K562 (cell line): ENCODE measurements at regions not wholly inside any gene's neighbourhood (a gene's known extent, or its start where the extent isn't known, plus 50 kb on each side); places are given as distances from the start of the nearest gene placed in this dataset.

ENCODE experiments used
- ATF1 ChIP-seq, 2 experiments: fragments of 450-650 bp in 1 of 2; IDR thresholded peaks; 2 replicates each; pipeline ENCODE4 v1.6.1; 2016; ENCODE audit warnings: missing compliant biosample characterization in 1 of 2, missing genetic modification characterization in 1 of 2
- BCOR ChIP-seq: fragments of 450-650 bp; IDR thresholded peaks from 2 replicates; pipeline ENCODE4 v1.6.1; 2016
- CHCHD3 ChIP-seq: fragments of 250-450 bp; sonication (Bioruptor Pico); IDR thresholded peaks from 2 replicates; pipeline ENCODE4 v2.1.2; 2022; ENCODE audit warnings: mild to moderate bottlenecking
- CREBBP ChIP-seq: IDR thresholded peaks from one replicate; pipeline ENCODE4 v1.6.1; 2012; ENCODE audit warnings: low read depth, mild to moderate bottlenecking, control low read depth, inconsistent platforms, low read length
- ETV5 ChIP-seq: sonication (generic); formaldehyde crosslinking; IDR thresholded peaks from 2 replicates; pipeline ENCODE4 v1.4.0; 2020; ENCODE audit warnings: low read depth, mild to moderate bottlenecking, missing genetic modification reagents
- HDAC2 ChIP-seq: fragments of 450-650 bp; IDR thresholded peaks from 2 replicates; pipeline ENCODE4 v1.6.1; 2016; ENCODE audit warnings: mild to moderate bottlenecking
- HDAC3 ChIP-seq: fragments of 450-650 bp; IDR thresholded peaks from 2 replicates; pipeline ENCODE4 v1.6.1; 2018; ENCODE audit warnings: borderline replicate concordance, mild to moderate bottlenecking, moderate library complexity; ENCODE audit not compliant: partially characterized antibody
- HMG20B ChIP-seq: fragments of 250-450 bp; sonication (Bioruptor Pico); IDR thresholded peaks from 2 replicates; pipeline ENCODE4 v1.5.0; 2021; ENCODE audit warnings: mild to moderate bottlenecking
- MEF2D ChIP-seq: conservative IDR thresholded peaks from 2 replicates; pipeline ENCODE4 v1.6.1; 2016; ENCODE audit warnings: low read depth, missing genetic modification characterization, missing compliant biosample characterization
- MEIS2 ChIP-seq: fragments of 450-650 bp; IDR thresholded peaks from 2 replicates; pipeline ENCODE4 v1.6.1; 2014; ENCODE audit warnings: mild to moderate bottlenecking; ENCODE audit not compliant: partially characterized antibody
- OTX1 ChIP-seq: fragments of 450-650 bp; formaldehyde crosslinking; IDR thresholded peaks from 2 replicates; pipeline ENCODE4 v1.4.0; 2022; ENCODE audit warnings: mild to moderate bottlenecking
- PHF20 ChIP-seq: fragments of 450-650 bp; IDR thresholded peaks from 2 replicates; pipeline ENCODE4 v1.6.1; 2018; ENCODE audit not compliant: partially characterized antibody
- PPARD ChIP-seq: fragments of 250-450 bp; sonication (Bioruptor Pico); IDR thresholded peaks from 2 replicates; pipeline ENCODE4 v1.8.0; 2022; ENCODE audit warnings: inconsistent platforms, mild to moderate bottlenecking, moderate library complexity
- RBM14 ChIP-seq: fragments of 200-400 bp; formaldehyde crosslinking; IDR thresholded peaks from 2 replicates; pipeline ENCODE4 v1.6.1; 2018; ENCODE audit warnings: low read depth, mild to moderate bottlenecking, low read length, moderate library complexity, borderline replicate concordance; ENCODE audit not compliant: insufficient read depth
- RBM17 ChIP-seq: fragments of 200-400 bp; formaldehyde crosslinking; IDR thresholded peaks from 2 replicates; pipeline ENCODE4 v1.6.1; 2017; ENCODE audit warnings: low read depth, mild to moderate bottlenecking, low read length, borderline replicate concordance
- SLC30A9 ChIP-seq: fragments of 250-450 bp; sonication (Bioruptor Pico); IDR thresholded peaks from 2 replicates; pipeline ENCODE4 v1.8.0; 2022; ENCODE audit warnings: mild to moderate bottlenecking, moderate library complexity
- SP1 ChIP-seq: sonication (generic); formaldehyde crosslinking; IDR thresholded peaks from 2 replicates; pipeline ENCODE4 v1.8.1; 2022; ENCODE audit warnings: mild to moderate bottlenecking, missing genetic modification reagents
- SRSF1 ChIP-seq: fragments of 200-400 bp; formaldehyde crosslinking; IDR thresholded peaks from 2 replicates; pipeline ENCODE4 v1.6.1; 2017; ENCODE audit warnings: mild to moderate bottlenecking, low read depth, low read length, moderate library complexity
- TAL1 ChIP-seq: fragments of 450-650 bp; IDR thresholded peaks from 2 replicates; pipeline ENCODE4 v1.6.1; 2016; ENCODE audit warnings: mild to moderate bottlenecking
- TBL1XR1 ChIP-seq, 2 experiments: IDR thresholded peaks; 2 replicates each; pipeline ENCODE4 v1.6.1; 2012; ENCODE audit warnings: improper control_type of control experiment in 2 of 2, low read length in 2 of 2, mild to moderate bottlenecking in 1 of 2
- ZC3H8 ChIP-seq: fragments of 450-650 bp; IDR thresholded peaks from 2 replicates; pipeline ENCODE4 v1.6.1; 2017
- ZNF347 ChIP-seq: fragments of 450-650 bp; formaldehyde crosslinking; IDR thresholded peaks from 2 replicates; pipeline ENCODE4 v1.4.0; 2020; ENCODE audit warnings: low read depth, mild to moderate bottlenecking, moderate library complexity
- ZNF408 ChIP-seq: fragments of 250-450 bp; sonication (Bioruptor Pico); IDR thresholded peaks from 2 replicates; pipeline ENCODE4 v1.4.0; 2020; ENCODE audit warnings: low read depth, mild to moderate bottlenecking, moderate library complexity
- ZNF431 ChIP-seq: sonication (generic); formaldehyde crosslinking; IDR thresholded peaks from 2 replicates; pipeline ENCODE4 v1.8.0; 2022; ENCODE audit warnings: mild to moderate bottlenecking, missing genetic modification reagents
- ZNF75A ChIP-seq: fragments of 450-650 bp; formaldehyde crosslinking; IDR thresholded peaks from 2 replicates; pipeline ENCODE4 v1.4.0; 2020; ENCODE audit warnings: mild to moderate bottlenecking
- ZNF766 ChIP-seq: fragments of 200-800 bp; sonication (Bioruptor generic); conservative IDR thresholded peaks from 2 replicates; pipeline ENCODE4 v1.6.1; 2016; ENCODE audit warnings: missing genetic modification characterization, missing compliant biosample characterization
- ZNF77 ChIP-seq: fragments of 250-450 bp; sonication (Bioruptor Pico); IDR thresholded peaks from 2 replicates; pipeline ENCODE4 v1.5.0; 2020
- TF ChIP-seq, protein P1 (sequence below): fragments of 250-450 bp; sonication (Bioruptor Pico); IDR thresholded peaks from 2 replicates; pipeline ENCODE4 v1.5.0; 2022; ENCODE audit warnings: mild to moderate bottlenecking
- TF ChIP-seq, protein P2 (sequence below), 2 experiments: fragments of 450-650 bp in 1 of 2; sonication (generic) in 1 of 2; formaldehyde crosslinking; conservative IDR thresholded peaks; 2 replicates each; pipeline versions ENCODE4 v1.4.0 to v1.8.1; 2020 to 2022; ENCODE audit warnings: mild to moderate bottlenecking in 1 of 2, missing genetic modification reagents in 1 of 2

DNA sequence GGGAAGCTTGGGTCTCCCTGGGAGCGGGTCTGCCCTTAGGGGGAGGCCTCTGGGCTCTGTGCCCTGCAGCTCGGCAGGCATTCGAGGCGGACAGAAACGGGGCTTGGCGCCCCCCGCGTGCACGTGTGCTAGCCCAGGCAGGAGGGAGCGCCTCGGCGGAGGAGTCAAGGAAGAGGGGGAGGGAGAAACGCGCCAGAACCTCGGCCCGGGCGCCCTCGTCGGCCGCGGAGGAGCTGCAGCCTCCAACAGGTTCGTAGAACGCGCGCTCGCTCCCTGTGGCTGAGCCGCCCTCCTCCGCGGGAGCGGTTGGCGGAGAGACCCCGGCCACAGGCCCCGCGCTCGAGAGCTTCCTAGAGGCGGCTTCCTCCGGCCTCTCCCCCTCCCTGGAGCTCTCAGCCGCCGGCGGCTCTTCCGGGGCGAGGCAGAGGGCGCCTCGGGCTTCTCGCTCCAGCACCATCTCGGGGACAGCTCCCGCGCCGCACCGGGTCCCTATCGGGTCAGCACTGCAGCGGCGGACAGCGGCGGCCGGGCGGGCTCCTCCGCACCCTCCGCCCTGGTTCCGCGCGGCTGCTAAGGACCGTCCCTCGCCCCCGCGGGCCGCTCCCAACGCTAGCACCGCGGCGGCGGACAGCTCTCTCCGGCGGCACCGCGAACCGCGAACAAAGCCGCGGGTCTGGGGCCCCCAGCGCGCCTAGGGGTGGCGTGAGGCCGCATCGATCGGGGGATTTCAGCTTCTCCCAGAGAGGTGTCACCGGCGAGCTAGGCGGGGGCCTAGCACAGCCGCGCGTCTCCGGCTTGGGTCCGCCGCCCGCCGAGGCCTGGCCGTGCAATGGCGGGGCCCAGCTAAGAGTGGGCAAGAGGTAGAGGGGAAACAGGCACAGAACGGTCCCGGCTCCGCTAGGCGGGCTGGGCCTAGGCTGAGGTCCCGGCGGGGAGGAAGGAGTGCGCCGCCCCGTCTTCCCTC lies 74.6 kb upstream of the CPLX2 start (continued):
- TF ChIP-seq, protein P1, sequence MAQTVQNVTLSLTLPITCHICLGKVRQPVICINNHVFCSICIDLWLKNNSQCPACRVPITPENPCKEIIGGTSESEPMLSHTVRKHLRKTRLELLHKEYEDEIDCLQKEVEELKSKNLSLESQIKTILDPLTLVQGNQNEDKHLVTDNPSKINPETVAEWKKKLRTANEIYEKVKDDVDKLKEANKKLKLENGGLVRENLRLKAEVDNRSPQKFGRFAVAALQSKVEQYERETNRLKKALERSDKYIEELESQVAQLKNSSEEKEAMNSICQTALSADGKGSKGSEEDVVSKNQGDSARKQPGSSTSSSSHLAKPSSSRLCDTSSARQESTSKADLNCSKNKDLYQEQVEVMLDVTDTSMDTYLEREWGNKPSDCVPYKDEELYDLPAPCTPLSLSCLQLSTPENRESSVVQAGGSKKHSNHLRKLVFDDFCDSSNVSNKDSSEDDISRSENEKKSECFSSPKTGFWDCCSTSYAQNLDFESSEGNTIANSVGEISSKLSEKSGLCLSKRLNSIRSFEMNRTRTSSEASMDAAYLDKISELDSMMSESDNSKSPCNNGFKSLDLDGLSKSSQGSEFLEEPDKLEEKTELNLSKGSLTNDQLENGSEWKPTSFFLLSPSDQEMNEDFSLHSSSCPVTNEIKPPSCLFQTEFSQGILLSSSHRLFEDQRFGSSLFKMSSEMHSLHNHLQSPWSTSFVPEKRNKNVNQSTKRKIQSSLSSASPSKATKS: no peak
- no peak for TF ChIP-seq RBM14
- peak; percentile 94 for TF ChIP-seq ETV5 (CRISPR knock-in tag)
- TF ChIP-seq, protein P2, sequence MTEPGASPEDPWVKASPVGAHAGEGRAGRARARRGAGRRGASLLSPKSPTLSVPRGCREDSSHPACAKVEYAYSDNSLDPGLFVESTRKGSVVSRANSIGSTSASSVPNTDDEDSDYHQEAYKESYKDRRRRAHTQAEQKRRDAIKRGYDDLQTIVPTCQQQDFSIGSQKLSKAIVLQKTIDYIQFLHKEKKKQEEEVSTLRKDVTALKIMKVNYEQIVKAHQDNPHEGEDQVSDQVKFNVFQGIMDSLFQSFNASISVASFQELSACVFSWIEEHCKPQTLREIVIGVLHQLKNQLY (CRISPR knock-in tag; conservative IDR thresholded peaks at IDR 0.05): peak in 1 of 2 experiments; percentile 99; a peak in 2 of 4 replicates
- peak; percentile 97 for TF ChIP-seq ZNF766 (CRISPR knock-in tag)
- TF ChIP-seq TBL1XR1 (IDR thresholded peaks at IDR 0.05; ENCODE audit: low read length in 2 of 2): no peak
- no peak for TF ChIP-seq MEIS2
- TF ChIP-seq HMG20B (CRISPR knock-in tag): no peak
- peak; percentile 78 for TF ChIP-seq SP1 (CRISPR knock-in tag)
- TF ChIP-seq HDAC2: peak; percentile 86; the same call in 1 of the 2 replicates
- peak; percentile 91 for TF ChIP-seq ZNF431 (CRISPR knock-in tag)
- TF ChIP-seq HDAC3: no peak
- no peak for TF ChIP-seq BCOR
- TF ChIP-seq ZC3H8: no peak
- no peak for TF ChIP-seq SRSF1
- TF ChIP-seq ZNF75A (CRISPR knock-in tag): no peak
- no peak for TF ChIP-seq ZNF347 (CRISPR knock-in tag)
- TF ChIP-seq MEF2D (tag): no peak
- TF ChIP-seq ZNF408 (CRISPR knock-in tag): no peak
- TF ChIP-seq PPARD (CRISPR knock-in tag): no peak
- no peak for TF ChIP-seq CHCHD3 (CRISPR knock-in tag)
- TF ChIP-seq PHF20: no peak
- TF ChIP-seq RBM17: no peak
- TF ChIP-seq SLC30A9 (CRISPR knock-in tag): no peak
- no peak for TF ChIP-seq OTX1 (CRISPR knock-in tag)
- TF ChIP-seq CREBBP: no peak
- TF ChIP-seq ZNF77: no peak
- peak; percentile 69 for TF ChIP-seq ATF1 (CRISPR knock-in tag; IDR thresholded peaks at IDR 0.05)
- TF ChIP-seq ATF1 (tag; IDR thresholded peaks at IDR 0.05): no peak
- TF ChIP-seq TAL1: no peak
